ENCODE measurements at regions not wholly inside any gene's neighbourhood (a gene's known extent, or its start where the extent isn't known, plus 50 kb on each side); places are given as distances from the start of the nearest gene placed in this dataset.
"Not testable (repeated sequence)": the region's sequence is repeated elsewhere in the genome, so short reads cannot be mapped to it uniquely, and the experiment has no call there.

DNA sequence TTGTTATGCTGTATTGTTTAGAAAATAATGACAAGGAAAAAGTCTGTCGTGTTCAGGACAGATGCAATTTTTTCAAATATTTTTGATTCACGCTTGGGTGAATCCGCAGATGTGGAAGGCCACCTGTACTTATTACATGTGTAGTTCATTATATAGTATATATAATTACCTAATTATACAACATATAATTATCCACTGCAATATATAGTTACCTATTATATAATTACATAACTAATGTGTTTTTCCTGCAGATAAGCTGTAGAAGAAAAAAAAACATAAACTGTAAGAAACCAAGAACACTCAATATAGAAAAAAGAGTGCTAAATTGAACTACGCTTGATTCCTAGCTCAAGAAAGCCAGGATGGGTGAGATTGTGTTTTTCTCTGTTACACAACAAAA, 93.6 kb upstream of the RANBP3L start (continued):
- TF ChIP-seq RORB (CRISPR knock-in tag; IDR thresholded peaks at IDR 0.05) (no peak), TEAD1 (CRISPR knock-in tag; IDR thresholded peaks at IDR 0.05) (no peak), EMX1 (CRISPR knock-in tag; IDR thresholded peaks at IDR 0.05) (no peak)

DNA sequence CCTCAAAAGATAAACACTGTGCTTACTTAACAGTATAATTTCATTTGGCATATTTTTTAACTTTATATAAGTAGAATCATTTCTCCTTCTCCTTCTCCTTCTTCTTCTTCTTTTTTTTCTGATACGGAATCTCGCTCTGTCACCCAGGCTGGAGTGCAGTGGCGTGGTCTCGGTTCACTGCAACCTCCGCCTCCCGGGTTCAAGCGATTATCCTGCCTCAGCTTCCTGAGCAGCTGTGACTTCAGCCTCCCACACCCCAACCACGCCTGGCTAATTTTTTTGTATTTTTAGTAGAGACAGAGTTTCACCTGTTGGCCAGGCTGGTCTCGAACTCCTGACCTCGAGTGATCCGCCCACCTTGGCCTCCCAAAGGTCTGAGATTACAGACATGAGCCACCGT, 94.2 kb upstream of the RANBP3L start:
- DNase-seq (ENCODE audit: low spot score); H3K36me3 Mint-ChIP-seq; CTCF ChIA-PET; H3K27ac Mint-ChIP-seq; H3K4me3 Mint-ChIP-seq; H3K4me1 Mint-ChIP-seq; H3K27me3 Mint-ChIP-seq (ENCODE audit: low read depth); POLR2A ChIA-PET; ATAC-seq; H3K9me3 Mint-ChIP-seq: not testable (repeated sequence)

DNA sequence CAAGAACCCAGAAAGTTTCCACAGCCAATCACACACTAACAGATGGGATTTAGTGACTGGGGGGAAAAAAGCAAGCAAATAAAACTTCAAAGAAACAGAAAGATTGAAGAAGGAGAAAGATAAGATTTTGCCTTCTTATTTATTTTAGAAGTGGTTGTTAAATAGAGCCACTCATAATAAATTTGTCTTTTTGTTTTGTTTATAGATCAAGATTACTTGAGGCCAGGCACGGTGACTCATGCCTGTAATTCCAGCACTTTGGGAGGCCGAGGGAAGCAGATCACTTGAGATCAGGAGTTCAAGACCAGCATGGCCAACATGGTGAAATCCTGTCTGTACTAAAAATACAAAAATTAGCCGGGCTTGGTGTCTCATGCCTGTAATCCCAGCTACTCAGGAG, 94.9 kb upstream of the RANBP3L start:
- Mint-ChIP-seq H3K9me3 (no peaks in the 10 kb centered on the region), H3K27me3 (ENCODE audit: low read depth) (no peaks in the 10 kb centered on the region; the same call in 1 of the 2 replicates), H3K27ac (no peak overlapping the region), H3K36me3 (no peaks in the 10 kb centered on the region), H3K4me1 (peaks cover 6% of the 10 kb centered on the region), H3K4me3 (no peak overlapping the region)
- CTCF ChIA-PET: interaction anchor here (0.7 kb wide), 1 partner anchor 318 kb away, joined by 3 read pairs; no protein-coding TSS in a partner anchor
- POLR2A ChIA-PET: no interaction called here
- ATAC-seq (no peak), DNase-seq (ENCODE audit: low spot score) (no peak)
- TF ChIP-seq, protein P1, sequence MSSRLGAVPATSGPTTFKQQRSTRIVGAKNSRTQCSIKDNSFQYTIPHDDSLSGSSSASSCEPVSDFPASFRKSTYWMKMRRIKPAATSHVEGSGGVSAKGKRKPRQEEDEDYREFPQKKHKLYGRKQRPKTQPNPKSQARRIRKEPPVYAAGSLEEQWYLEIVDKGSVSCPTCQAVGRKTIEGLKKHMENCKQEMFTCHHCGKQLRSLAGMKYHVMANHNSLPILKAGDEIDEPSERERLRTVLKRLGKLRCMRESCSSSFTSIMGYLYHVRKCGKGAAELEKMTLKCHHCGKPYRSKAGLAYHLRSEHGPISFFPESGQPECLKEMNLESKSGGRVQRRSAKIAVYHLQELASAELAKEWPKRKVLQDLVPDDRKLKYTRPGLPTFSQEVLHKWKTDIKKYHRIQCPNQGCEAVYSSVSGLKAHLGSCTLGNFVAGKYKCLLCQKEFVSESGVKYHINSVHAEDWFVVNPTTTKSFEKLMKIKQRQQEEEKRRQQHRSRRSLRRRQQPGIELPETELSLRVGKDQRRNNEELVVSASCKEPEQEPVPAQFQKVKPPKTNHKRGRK (CRISPR knock-in tag; IDR thresholded peaks at IDR 0.05; ENCODE audit: borderline replicate concordance): no peak
- TF ChIP-seq, protein P2, sequence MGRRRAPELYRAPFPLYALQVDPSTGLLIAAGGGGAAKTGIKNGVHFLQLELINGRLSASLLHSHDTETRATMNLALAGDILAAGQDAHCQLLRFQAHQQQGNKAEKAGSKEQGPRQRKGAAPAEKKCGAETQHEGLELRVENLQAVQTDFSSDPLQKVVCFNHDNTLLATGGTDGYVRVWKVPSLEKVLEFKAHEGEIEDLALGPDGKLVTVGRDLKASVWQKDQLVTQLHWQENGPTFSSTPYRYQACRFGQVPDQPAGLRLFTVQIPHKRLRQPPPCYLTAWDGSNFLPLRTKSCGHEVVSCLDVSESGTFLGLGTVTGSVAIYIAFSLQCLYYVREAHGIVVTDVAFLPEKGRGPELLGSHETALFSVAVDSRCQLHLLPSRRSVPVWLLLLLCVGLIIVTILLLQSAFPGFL (CRISPR knock-in tag; IDR thresholded peaks at IDR 0.05; ENCODE audit: borderline replicate concordance): no peak
- TF ChIP-seq SMAD4 (CRISPR knock-in tag; IDR thresholded peaks at IDR 0.05): no peak
- TF ChIP-seq, protein P3, sequence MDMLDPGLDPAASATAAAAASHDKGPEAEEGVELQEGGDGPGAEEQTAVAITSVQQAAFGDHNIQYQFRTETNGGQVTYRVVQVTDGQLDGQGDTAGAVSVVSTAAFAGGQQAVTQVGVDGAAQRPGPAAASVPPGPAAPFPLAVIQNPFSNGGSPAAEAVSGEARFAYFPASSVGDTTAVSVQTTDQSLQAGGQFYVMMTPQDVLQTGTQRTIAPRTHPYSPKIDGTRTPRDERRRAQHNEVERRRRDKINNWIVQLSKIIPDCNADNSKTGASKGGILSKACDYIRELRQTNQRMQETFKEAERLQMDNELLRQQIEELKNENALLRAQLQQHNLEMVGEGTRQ (CRISPR knock-in tag; IDR thresholded peaks at IDR 0.05): no peak
- TF ChIP-seq NFATC4 (CRISPR knock-in tag; IDR thresholded peaks at IDR 0.05): no peak
- TF ChIP-seq CREB1 (CRISPR knock-in tag; IDR thresholded peaks at IDR 0.05): no peak
- TF ChIP-seq, protein P4, sequence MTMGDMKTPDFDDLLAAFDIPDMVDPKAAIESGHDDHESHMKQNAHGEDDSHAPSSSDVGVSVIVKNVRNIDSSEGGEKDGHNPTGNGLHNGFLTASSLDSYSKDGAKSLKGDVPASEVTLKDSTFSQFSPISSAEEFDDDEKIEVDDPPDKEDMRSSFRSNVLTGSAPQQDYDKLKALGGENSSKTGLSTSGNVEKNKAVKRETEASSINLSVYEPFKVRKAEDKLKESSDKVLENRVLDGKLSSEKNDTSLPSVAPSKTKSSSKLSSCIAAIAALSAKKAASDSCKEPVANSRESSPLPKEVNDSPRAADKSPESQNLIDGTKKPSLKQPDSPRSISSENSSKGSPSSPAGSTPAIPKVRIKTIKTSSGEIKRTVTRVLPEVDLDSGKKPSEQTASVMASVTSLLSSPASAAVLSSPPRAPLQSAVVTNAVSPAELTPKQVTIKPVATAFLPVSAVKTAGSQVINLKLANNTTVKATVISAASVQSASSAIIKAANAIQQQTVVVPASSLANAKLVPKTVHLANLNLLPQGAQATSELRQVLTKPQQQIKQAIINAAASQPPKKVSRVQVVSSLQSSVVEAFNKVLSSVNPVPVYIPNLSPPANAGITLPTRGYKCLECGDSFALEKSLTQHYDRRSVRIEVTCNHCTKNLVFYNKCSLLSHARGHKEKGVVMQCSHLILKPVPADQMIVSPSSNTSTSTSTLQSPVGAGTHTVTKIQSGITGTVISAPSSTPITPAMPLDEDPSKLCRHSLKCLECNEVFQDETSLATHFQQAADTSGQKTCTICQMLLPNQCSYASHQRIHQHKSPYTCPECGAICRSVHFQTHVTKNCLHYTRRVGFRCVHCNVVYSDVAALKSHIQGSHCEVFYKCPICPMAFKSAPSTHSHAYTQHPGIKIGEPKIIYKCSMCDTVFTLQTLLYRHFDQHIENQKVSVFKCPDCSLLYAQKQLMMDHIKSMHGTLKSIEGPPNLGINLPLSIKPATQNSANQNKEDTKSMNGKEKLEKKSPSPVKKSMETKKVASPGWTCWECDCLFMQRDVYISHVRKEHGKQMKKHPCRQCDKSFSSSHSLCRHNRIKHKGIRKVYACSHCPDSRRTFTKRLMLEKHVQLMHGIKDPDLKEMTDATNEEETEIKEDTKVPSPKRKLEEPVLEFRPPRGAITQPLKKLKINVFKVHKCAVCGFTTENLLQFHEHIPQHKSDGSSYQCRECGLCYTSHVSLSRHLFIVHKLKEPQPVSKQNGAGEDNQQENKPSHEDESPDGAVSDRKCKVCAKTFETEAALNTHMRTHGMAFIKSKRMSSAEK (CRISPR knock-in tag; IDR thresholded peaks at IDR 0.05; ENCODE audit: borderline replicate concordance): no peak
- no peak for TF ChIP-seq ZNF219 (CRISPR knock-in tag; IDR thresholded peaks at IDR 0.05; ENCODE audit: borderline replicate concordance)
- TF ChIP-seq, protein P5, sequence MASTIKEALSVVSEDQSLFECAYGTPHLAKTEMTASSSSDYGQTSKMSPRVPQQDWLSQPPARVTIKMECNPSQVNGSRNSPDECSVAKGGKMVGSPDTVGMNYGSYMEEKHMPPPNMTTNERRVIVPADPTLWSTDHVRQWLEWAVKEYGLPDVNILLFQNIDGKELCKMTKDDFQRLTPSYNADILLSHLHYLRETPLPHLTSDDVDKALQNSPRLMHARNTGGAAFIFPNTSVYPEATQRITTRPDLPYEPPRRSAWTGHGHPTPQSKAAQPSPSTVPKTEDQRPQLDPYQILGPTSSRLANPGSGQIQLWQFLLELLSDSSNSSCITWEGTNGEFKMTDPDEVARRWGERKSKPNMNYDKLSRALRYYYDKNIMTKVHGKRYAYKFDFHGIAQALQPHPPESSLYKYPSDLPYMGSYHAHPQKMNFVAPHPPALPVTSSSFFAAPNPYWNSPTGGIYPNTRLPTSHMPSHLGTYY (CRISPR knock-in tag; IDR thresholded peaks at IDR 0.05): no peak
- TF ChIP-seq RELA (CRISPR knock-in tag; IDR thresholded peaks at IDR 0.05; ENCODE audit: borderline replicate concordance): no peak
- no peak for TF ChIP-seq HMGA2 (CRISPR knock-in tag; IDR thresholded peaks at IDR 0.05)
- no peak for TF ChIP-seq GABPB1 (CRISPR knock-in tag; IDR thresholded peaks at IDR 0.05)
- TF ChIP-seq OVOL2 (CRISPR knock-in tag; IDR thresholded peaks at IDR 0.05; ENCODE audit: borderline replicate concordance): no peak
- TF ChIP-seq, protein P6, sequence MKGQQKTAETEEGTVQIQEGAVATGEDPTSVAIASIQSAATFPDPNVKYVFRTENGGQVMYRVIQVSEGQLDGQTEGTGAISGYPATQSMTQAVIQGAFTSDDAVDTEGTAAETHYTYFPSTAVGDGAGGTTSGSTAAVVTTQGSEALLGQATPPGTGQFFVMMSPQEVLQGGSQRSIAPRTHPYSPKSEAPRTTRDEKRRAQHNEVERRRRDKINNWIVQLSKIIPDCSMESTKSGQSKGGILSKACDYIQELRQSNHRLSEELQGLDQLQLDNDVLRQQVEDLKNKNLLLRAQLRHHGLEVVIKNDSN (CRISPR knock-in tag; IDR thresholded peaks at IDR 0.05): no peak
- TF ChIP-seq NFYB (CRISPR knock-in tag; conservative IDR thresholded peaks at IDR 0.05; ENCODE audit: low read depth): no peak
- TF ChIP-seq NR1H2 (CRISPR knock-in tag; IDR thresholded peaks at IDR 0.05): no peak
- no peak for TF ChIP-seq ZNF232 (CRISPR knock-in tag; IDR thresholded peaks at IDR 0.05)
- TF ChIP-seq ZNF317 (CRISPR knock-in tag; IDR thresholded peaks at IDR 0.05; ENCODE audit: borderline replicate concordance, low read depth): no peak
- no peak for TF ChIP-seq ATF1 (CRISPR knock-in tag; IDR thresholded peaks at IDR 0.05)
